Body of pancreas (tissue), 4 donors: ENCODE measurements at regions not wholly inside any gene's neighbourhood (a gene's known extent, or its start where the extent isn't known, plus 50 kb on each side); places are given as distances from the start of the nearest gene placed in this dataset.

Source experiments
- POLR2A ChIP-seq, 3 donors: fragments of 450-650 bp; IDR thresholded peaks; one replicate each; pipeline ENCODE4 v1.6.1; 2016; ENCODE audit warnings: antibody characterized with exemption in 3 of 3, mild to moderate bottlenecking in 2 of 3
- TF ChIP-seq, protein P1 (sequence below), 7 experiments: fragments of 450-650 bp in 4 of 7; fragments of 200-600 bp in 3 of 7; sonication (generic) in 3 of 7; IDR thresholded peaks; one replicate each; pipeline ENCODE4 v1.5.1; 2016 to 2019; ENCODE audit warnings: antibody characterized with exemption in 7 of 7

DNA sequence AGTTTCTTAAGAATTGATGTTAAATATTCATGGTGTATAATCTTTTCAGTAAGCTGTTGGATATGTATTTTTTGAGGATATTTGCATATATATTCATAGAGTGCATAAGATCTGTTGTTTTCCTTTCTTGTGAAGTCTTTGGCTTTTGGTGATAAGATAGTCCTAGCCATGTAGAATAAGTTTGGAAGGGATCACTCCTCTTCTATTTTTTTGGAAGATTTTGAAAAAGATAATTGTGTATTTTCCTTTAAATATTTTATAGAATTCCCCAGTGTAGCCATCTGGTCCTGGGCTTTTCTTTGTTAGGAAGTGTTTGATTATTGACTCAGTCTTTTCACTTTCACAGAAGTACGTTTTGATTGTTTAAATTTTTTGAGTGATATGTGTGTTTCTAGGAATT is 318.8 kb upstream of the CDH10 start:
- TF ChIP-seq, protein P1, sequence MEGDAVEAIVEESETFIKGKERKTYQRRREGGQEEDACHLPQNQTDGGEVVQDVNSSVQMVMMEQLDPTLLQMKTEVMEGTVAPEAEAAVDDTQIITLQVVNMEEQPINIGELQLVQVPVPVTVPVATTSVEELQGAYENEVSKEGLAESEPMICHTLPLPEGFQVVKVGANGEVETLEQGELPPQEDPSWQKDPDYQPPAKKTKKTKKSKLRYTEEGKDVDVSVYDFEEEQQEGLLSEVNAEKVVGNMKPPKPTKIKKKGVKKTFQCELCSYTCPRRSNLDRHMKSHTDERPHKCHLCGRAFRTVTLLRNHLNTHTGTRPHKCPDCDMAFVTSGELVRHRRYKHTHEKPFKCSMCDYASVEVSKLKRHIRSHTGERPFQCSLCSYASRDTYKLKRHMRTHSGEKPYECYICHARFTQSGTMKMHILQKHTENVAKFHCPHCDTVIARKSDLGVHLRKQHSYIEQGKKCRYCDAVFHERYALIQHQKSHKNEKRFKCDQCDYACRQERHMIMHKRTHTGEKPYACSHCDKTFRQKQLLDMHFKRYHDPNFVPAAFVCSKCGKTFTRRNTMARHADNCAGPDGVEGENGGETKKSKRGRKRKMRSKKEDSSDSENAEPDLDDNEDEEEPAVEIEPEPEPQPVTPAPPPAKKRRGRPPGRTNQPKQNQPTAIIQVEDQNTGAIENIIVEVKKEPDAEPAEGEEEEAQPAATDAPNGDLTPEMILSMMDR (IDR thresholded peaks at IDR 0.05): no peak
- TF ChIP-seq POLR2A (IDR thresholded peaks at IDR 0.05): no peak
